Mucosa of stomach (tissue), 1 donor: ENCODE measurements at regions not wholly inside any gene's neighbourhood (a gene's known extent, or its start where the extent isn't known, plus 50 kb on each side); places are given as distances from the start of the nearest gene placed in this dataset.

Experiments
- H3K27me3 ChIP-seq: one replicate; pipeline ENCODE4 v1.7.0; 2013; ENCODE audit warnings: mild to moderate bottlenecking, low read length; ENCODE audit not compliant: control insufficient read depth, insufficient read depth
- H3K36me3 ChIP-seq: one replicate; pipeline ENCODE4 v1.7.0; 2013; ENCODE audit warnings: low read length; ENCODE audit not compliant: control insufficient read depth, insufficient read depth
- H3K4me1 ChIP-seq: one replicate; pipeline ENCODE4 v1.7.0; 2013; ENCODE audit warnings: mild to moderate bottlenecking, low read length; ENCODE audit not compliant: control insufficient read depth, insufficient read depth
- H3K4me3 ChIP-seq: one replicate; pipeline ENCODE4 v1.7.0; 2013; ENCODE audit warnings: low read length
- H3K9ac ChIP-seq: one replicate; pipeline ENCODE4 v1.7.0; 2013; ENCODE audit warnings: mild to moderate bottlenecking, low read length, moderate library complexity
- H3K9me3 ChIP-seq: one replicate; pipeline ENCODE4 v1.7.0; 2013; ENCODE audit warnings: mild to moderate bottlenecking, low read length, moderate library complexity; ENCODE audit not compliant: control insufficient read depth
- donor health status: Pancreatic carcinoma.

GRCh38 chr20:20894280-20894679 is 181.8 kb upstream of the RALGAPA2 start:
- no peak overlapping the region for H3K9ac ChIP-seq
- no peaks in the 10 kb centered on the region for H3K4me1 ChIP-seq
- H3K4me3 ChIP-seq = no peak overlapping the region
- no peaks in the 10 kb centered on the region for H3K36me3 ChIP-seq
- no peaks in the 10 kb centered on the region for H3K27me3 ChIP-seq
- no peaks in the 10 kb centered on the region for H3K9me3 ChIP-seq

GRCh38 chr20:20892328-20892727 is 179.9 kb upstream of the RALGAPA2 start:
- no peak overlapping the region for H3K4me3 ChIP-seq
- no peaks in the 10 kb centered on the region for H3K27me3 ChIP-seq
- H3K4me1 ChIP-seq = no peaks in the 10 kb centered on the region
- H3K36me3 ChIP-seq = no peaks in the 10 kb centered on the region
- H3K9me3 ChIP-seq = no peaks in the 10 kb centered on the region
- no peak overlapping the region for H3K9ac ChIP-seq

- no peak overlapping the region for H3K9ac ChIP-seq
- H3K4me3 ChIP-seq = no peak overlapping the region
- no peaks in the 10 kb centered on the region for H3K36me3 ChIP-seq
- H3K9me3 ChIP-seq = no peaks in the 10 kb centered on the region
- H3K4me1 ChIP-seq = peaks cover under 1% of the 10 kb centered on the region
- H3K27me3 ChIP-seq = no peaks in the 10 kb centered on the region
These were observed 178.3 kb upstream of the RALGAPA2 start for GRCh38 chr20:20890751-20891150.

- no peak overlapping the region for H3K9ac ChIP-seq
- no peaks in the 10 kb centered on the region for H3K9me3 ChIP-seq
- H3K4me3 ChIP-seq = no peak overlapping the region
- no peaks in the 10 kb centered on the region for H3K36me3 ChIP-seq
- H3K4me1 ChIP-seq = peaks cover 4% of the 10 kb centered on the region
- no peaks in the 10 kb centered on the region for H3K27me3 ChIP-seq
These were observed 176.5 kb upstream of the RALGAPA2 start for GRCh38 chr20:20888936-20889335.

- Histone ChIP-seq H3K27me3 (no peaks in the 10 kb centered on the region), H3K9ac (no peak overlapping the region), H3K4me3 (no peak overlapping the region), H3K4me1 (peaks cover 4% of the 10 kb centered on the region), H3K9me3 (no peaks in the 10 kb centered on the region), H3K36me3 (no peaks in the 10 kb centered on the region)
These were observed 175.8 kb upstream of the RALGAPA2 start for GRCh38 chr20:20888266-20888656.

- H3K9ac ChIP-seq = no peak overlapping the region
- H3K9me3 ChIP-seq = no peaks in the 10 kb centered on the region
- H3K27me3 ChIP-seq = no peaks in the 10 kb centered on the region
- no peak overlapping the region for H3K4me3 ChIP-seq
- H3K4me1 ChIP-seq = peaks cover 4% of the 10 kb centered on the region
- H3K36me3 ChIP-seq = no peaks in the 10 kb centered on the region
These were observed 175.3 kb upstream of the RALGAPA2 start for GRCh38 chr20:20887593-20888265.

GRCh38 chr20:20881808-20882207 is 169.4 kb upstream of the RALGAPA2 start:
- Histone ChIP-seq H3K9ac (no peak overlapping the region), H3K4me1 (peaks cover 4% of the 10 kb centered on the region), H3K4me3 (no peak overlapping the region), H3K36me3 (no peaks in the 10 kb centered on the region), H3K27me3 (no peaks in the 10 kb centered on the region), H3K9me3 (no peaks in the 10 kb centered on the region)

GRCh38 chr20:20877079-20877478 is 164.6 kb upstream of the RALGAPA2 start:
- no peaks in the 10 kb centered on the region for H3K36me3 ChIP-seq
- H3K4me3 ChIP-seq = no peak overlapping the region
- H3K27me3 ChIP-seq = peaks cover 3% of the 10 kb centered on the region
- no peak overlapping the region for H3K9ac ChIP-seq
- H3K9me3 ChIP-seq = no peaks in the 10 kb centered on the region
- no peaks in the 10 kb centered on the region for H3K4me1 ChIP-seq

GRCh38 chr20:20875716-20876115 is 163.3 kb upstream of the RALGAPA2 start:
- peaks cover 3% of the 10 kb centered on the region for H3K27me3 ChIP-seq
- no peak overlapping the region for H3K9ac ChIP-seq
- no peaks in the 10 kb centered on the region for H3K9me3 ChIP-seq
- no peaks in the 10 kb centered on the region for H3K4me1 ChIP-seq
- no peak overlapping the region for H3K4me3 ChIP-seq
- no peaks in the 10 kb centered on the region for H3K36me3 ChIP-seq

- Histone ChIP-seq H3K4me3 (no peak overlapping the region), H3K27me3 (peaks cover 3% of the 10 kb centered on the region), H3K9ac (no peak overlapping the region)
These were observed 160.0 kb upstream of the RALGAPA2 start for GRCh38 chr20:20872428-20872827.

GRCh38 chr20:20869161-20869775 is 156.8 kb upstream of the RALGAPA2 start:
- no peaks in the 10 kb centered on the region for H3K36me3 ChIP-seq
- H3K27me3 ChIP-seq = no peaks in the 10 kb centered on the region
- H3K4me1 ChIP-seq = no peaks in the 10 kb centered on the region
- no peak overlapping the region for H3K4me3 ChIP-seq
- no peak overlapping the region for H3K9ac ChIP-seq
- no peaks in the 10 kb centered on the region for H3K9me3 ChIP-seq

More at GRCh38 chr20:20872428-20872827, 160.0 kb upstream of the RALGAPA2 start:
- Histone ChIP-seq H3K4me1 (no peaks in the 10 kb centered on the region), H3K9me3 (no peaks in the 10 kb centered on the region), H3K36me3 (no peaks in the 10 kb centered on the region)

- H3K9me3 ChIP-seq = no peaks in the 10 kb centered on the region
- no peak overlapping the region for H3K4me3 ChIP-seq
- H3K36me3 ChIP-seq = no peaks in the 10 kb centered on the region
- H3K27me3 ChIP-seq = no peaks in the 10 kb centered on the region
- no peak overlapping the region for H3K9ac ChIP-seq
- no peaks in the 10 kb centered on the region for H3K4me1 ChIP-seq
These were observed 152.1 kb upstream of the RALGAPA2 start for GRCh38 chr20:20864351-20865096.
